ENCODE measurements at regions not wholly inside any gene's neighbourhood (a gene's known extent, or its start where the extent isn't known, plus 50 kb on each side); places are given as distances from the start of the nearest gene placed in this dataset.

GRCh38 chr12:48265777-48266176 lies 62.7 kb upstream of the OR10AD1 start:
- no peaks in the 10 kb centered on the region for H3K27me3 ChIP-seq (ENCODE audit: insufficient read depth, low read length, poor library complexity, severe bottlenecking)
- ChIA-PET CTCF (no interaction called here), POLR2A (no interaction called here)
- Mint-ChIP-seq H3K4me1 (peaks cover 0 to 2% (median 0%) of the 10 kb centered on the region in 3 donors), H3K27ac (no peak overlapping the region), H3K9me3 (no peaks in the 10 kb centered on the region), H3K27me3 (peaks cover 7 to 35% of the 10 kb centered on the region in 2 donors), H3K4me3 (no peak overlapping the region), H3K36me3 (peaks cover 0 to 4% (median 0%) of the 10 kb centered on the region in 3 donors)
- no peak overlapping the region for H3K4me3 ChIP-seq (ENCODE audit: low read length)
- H3K9me3 ChIP-seq (ENCODE audit: low read length): no peaks in the 10 kb centered on the region
- H3K36me3 ChIP-seq (ENCODE audit: insufficient read depth, low read length): no peaks in the 10 kb centered on the region
- no peaks in the 10 kb centered on the region for H3K4me1 ChIP-seq (ENCODE audit: insufficient read depth, low read length)
- H3K27ac ChIP-seq (ENCODE audit: low read depth, low read length): no peak overlapping the region
- DNase-seq: no peak

- no peak for DNase-seq
- ChIA-PET POLR2A (no interaction called here), CTCF (no interaction called here)
- Mint-ChIP-seq H3K9me3 (no peaks in the 10 kb centered on the region), H3K27me3 (peaks cover 7 to 35% of the 10 kb centered on the region in 2 donors), H3K4me1 (peaks cover 0 to 2% (median 0%) of the 10 kb centered on the region in 3 donors), H3K27ac (no peak overlapping the region), H3K4me3 (no peak overlapping the region), H3K36me3 (peaks cover 0 to 4% (median 0%) of the 10 kb centered on the region in 3 donors)
- no peaks in the 10 kb centered on the region for H3K27me3 ChIP-seq (ENCODE audit: insufficient read depth, low read length, poor library complexity, severe bottlenecking)
- H3K9me3 ChIP-seq (ENCODE audit: low read length): no peaks in the 10 kb centered on the region
- H3K4me1 ChIP-seq (ENCODE audit: insufficient read depth, low read length): no peaks in the 10 kb centered on the region
- H3K27ac ChIP-seq (ENCODE audit: low read depth, low read length): no peak overlapping the region
- no peaks in the 10 kb centered on the region for H3K36me3 ChIP-seq (ENCODE audit: insufficient read depth, low read length)
- no peak overlapping the region for H3K4me3 ChIP-seq (ENCODE audit: low read length)
These were observed 60.5 kb upstream of the OR10AD1 start for GRCh38 chr12:48263617-48264016.

GRCh38 chr12:48261773-48262172 lies 58.7 kb upstream of the OR10AD1 start:
- Histone ChIP-seq H3K4me1 (ENCODE audit: insufficient read depth, low read length) (no peaks in the 10 kb centered on the region), H3K36me3 (ENCODE audit: insufficient read depth, low read length) (no peaks in the 10 kb centered on the region), H3K9me3 (ENCODE audit: low read length) (no peaks in the 10 kb centered on the region), H3K4me3 (ENCODE audit: low read length) (no peak overlapping the region), H3K27ac (ENCODE audit: low read depth, low read length) (no peak overlapping the region), H3K27me3 (ENCODE audit: insufficient read depth, low read length, poor library complexity, severe bottlenecking) (no peaks in the 10 kb centered on the region)
- Mint-ChIP-seq H3K4me1 (no peaks in the 10 kb centered on the region), H3K27ac (no peak overlapping the region), H3K27me3 (peaks cover 3 to 30% of the 10 kb centered on the region in 2 donors), H3K36me3 (peaks cover 0 to 4% (median 0%) of the 10 kb centered on the region in 3 donors), H3K4me3 (no peak overlapping the region), H3K9me3 (peaks cover 0 to 2% (median 0%) of the 10 kb centered on the region in 5 donors)
- ChIA-PET CTCF (no interaction called here), POLR2A (no interaction called here)
- DNase-seq: no peak

Measured in CD8-positive, alpha-beta memory T cell (primary cell).